Activated T-cell treated with anti-CD3 and anti-CD28 coated beads for 1 hour (primary cell): ENCODE measurements at regions not wholly inside any gene's neighbourhood (a gene's known extent, or its start where the extent isn't known, plus 50 kb on each side); places are given as distances from the start of the nearest gene placed in this dataset.

Experiments used
- DNase-seq: peaks from one replicate; pipeline ENCODE4 v3.0.0-alpha.2; 2020; ENCODE audit warnings: low read depth

- DNase-seq: no peak
Measured at GRCh38 chr15:97815835-97816234, 144.7 kb upstream of the ARRDC4 start.

GRCh38 chr15:97817276-97817890 is 143.1 kb upstream of the ARRDC4 start:
- DNase-seq: no peak

GRCh38 chr15:97836003-97836402 is 124.5 kb upstream of the ARRDC4 start:
- no peak for DNase-seq

- no peak for DNase-seq
Measured at GRCh38 chr15:97837896-97838295, 122.6 kb upstream of the ARRDC4 start.

- no peak for DNase-seq
Measured at GRCh38 chr15:97838606-97839210, 121.8 kb upstream of the ARRDC4 start.

GRCh38 chr15:97840501-97840900 is 120.0 kb upstream of the ARRDC4 start:
- no peak for DNase-seq

- DNase-seq: no peak
Measured at GRCh38 chr15:97841558-97841957, 118.9 kb upstream of the ARRDC4 start.

GRCh38 chr15:97849183-97849582 is 111.3 kb upstream of the ARRDC4 start:
- DNase-seq: no peak

- DNase-seq: no peak
Measured at GRCh38 chr15:97858296-97858695, 102.2 kb upstream of the ARRDC4 start.

GRCh38 chr15:97861529-97862260 is 98.8 kb upstream of the ARRDC4 start:
- no peak for DNase-seq

GRCh38 chr15:97866959-97867358 is 93.5 kb upstream of the ARRDC4 start:
- no peak for DNase-seq

GRCh38 chr15:97867870-97868269 is 92.6 kb upstream of the ARRDC4 start:
- no peak for DNase-seq

GRCh38 chr15:97868981-97869380 is 91.5 kb upstream of the ARRDC4 start:
- DNase-seq: no peak

- no peak for DNase-seq
Measured at GRCh38 chr15:97870771-97871170, 89.7 kb upstream of the ARRDC4 start.

GRCh38 chr15:97874139-97874538 is 86.4 kb upstream of the ARRDC4 start:
- no peak for DNase-seq

- DNase-seq: no peak
Measured at GRCh38 chr15:97875025-97875512, 85.4 kb upstream of the ARRDC4 start.

- DNase-seq: no peak
Measured at GRCh38 chr15:97875513-97876280, 84.8 kb upstream of the ARRDC4 start.

GRCh38 chr15:97876281-97876675 is 84.2 kb upstream of the ARRDC4 start:
- no peak for DNase-seq

- DNase-seq: no peak
Measured at GRCh38 chr15:97881346-97881965, 79.0 kb upstream of the ARRDC4 start.

- DNase-seq: no peak
Measured at GRCh38 chr15:97884513-97885131, 75.9 kb upstream of the ARRDC4 start.

GRCh38 chr15:97890307-97890706 is 70.2 kb upstream of the ARRDC4 start:
- no peak for DNase-seq
